ENCODE measurements at regions not wholly inside any gene's neighbourhood (a gene's known extent, or its start where the extent isn't known, plus 50 kb on each side); places are given as distances from the start of the nearest gene placed in this dataset.

DNA sequence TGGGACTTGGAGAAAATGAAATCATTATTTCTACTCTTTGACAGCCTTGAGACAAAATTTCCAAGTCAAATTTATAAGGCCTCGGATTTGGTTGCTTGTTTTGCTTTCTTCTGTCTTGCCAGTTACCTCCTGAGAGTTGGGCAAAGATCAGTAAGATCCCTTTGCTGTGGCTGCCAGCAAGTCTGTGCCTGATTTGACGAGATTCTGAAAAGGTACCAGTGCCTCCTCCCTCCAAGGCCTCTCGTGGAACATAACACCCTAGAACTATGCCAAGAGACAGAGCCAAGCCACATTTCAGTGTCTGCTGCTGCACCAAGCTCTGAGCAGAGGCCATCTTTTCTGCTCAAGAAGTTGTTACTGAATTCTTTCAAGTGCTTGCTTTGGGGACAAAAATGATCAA is 61.0 kb downstream of the GTPBP8 start:
- no peak for DNase-seq (ENCODE audit: low read depth in 2 of 2)

DNA sequence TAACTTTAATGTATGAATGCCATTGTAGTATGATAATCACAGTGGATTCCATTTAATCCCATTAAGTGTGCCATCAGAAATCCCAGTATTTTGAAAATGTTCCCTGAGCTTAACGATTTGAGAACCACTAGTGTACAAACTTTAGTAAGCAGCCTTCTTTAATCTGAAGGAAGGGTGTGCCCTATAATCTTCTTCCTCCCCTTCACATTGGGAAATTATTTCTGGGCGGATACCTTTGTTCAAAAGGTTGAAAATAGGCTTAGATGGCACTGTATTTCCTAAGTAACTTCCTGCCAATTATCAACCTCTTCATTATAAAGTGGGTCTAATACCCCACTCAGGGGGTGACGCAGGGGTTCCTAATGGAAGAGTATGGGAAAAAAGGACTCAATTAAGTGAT is 62.4 kb downstream of the GTPBP8 start:
- no peak for DNase-seq (ENCODE audit: low read depth in 2 of 2)

DNA sequence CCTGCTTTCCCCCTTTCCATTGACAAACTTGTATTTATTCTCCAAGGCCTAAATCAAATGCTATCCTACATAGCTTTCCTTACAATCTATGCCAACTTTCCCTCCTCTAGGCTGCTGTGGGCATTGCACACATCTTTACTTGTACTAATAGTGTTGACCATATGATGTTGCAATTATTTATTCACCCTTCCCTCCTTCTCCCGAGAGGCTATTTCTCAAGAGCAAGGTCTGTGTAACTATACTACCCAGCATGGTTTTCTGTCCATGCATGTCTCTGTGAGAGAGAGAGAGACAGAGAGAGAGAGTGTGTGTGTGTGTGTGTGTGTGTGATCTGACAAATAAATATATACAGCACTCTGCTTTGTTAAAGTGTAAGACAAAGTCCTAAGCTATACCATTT is 63.8 kb downstream of the GTPBP8 start:
- no peak for DNase-seq (ENCODE audit: low read depth in 2 of 2)

DNA sequence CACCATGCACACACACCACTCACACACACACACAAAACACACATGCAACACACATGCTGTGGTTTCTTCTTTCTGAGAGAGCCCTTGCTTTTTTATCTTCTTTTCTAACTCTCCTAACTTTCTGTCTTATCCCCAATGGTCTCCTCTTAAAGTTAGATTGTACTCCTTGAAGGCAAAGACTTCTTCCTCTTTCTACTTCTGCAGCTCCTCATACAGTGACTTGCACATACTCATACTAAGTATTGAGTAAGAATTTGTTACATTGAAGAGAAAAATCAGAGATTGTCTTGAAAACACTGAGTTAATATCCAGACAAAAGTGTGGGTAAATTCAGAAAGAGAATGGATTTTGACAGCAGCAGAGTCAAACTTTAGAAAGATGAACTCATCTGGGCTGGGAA is 64.4 kb downstream of the GTPBP8 start:
- DNase-seq (ENCODE audit: low read depth in 2 of 2) = no peak

DNA sequence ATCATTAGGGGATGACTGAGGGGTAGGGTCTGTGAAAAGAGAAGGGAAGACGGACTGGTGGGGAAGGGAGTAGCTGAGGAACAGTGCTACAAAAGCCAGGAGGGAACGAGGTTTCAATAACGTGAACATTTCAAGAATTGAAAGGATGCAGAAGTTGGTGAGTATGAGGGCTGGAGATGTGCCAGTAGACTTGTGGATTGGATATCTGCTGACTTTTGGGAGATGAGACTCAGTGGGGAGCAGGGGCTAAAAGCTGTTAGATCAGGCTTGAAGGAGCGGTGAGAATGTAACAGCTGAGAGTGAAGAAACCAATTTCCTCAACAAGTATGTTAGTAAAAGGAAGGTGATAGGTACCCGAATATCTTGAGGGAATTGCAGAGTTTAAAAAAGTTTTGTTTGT is 65.2 kb downstream of the GTPBP8 start:
- no peak for DNase-seq (ENCODE audit: low read depth in 2 of 2)

DNA sequence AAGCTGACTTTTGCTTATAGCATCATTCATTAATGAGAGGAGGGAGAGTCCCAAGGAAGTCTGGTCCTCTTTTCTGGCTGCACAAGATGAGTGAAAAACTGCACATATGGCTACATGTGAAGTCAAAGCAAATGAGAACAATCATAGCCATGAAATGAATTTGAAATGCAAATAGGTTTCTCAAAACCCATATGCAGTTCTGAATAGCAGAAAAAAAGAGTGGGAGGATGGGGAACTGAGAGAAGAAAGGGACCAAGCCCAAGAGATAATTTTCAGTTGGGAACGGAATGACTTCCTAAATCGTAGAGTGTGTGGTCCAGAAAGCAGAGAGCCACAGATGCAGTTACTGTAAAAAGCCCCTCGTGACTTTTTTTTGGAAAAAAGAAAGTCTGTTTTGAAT is 66.3 kb downstream of the GTPBP8 start:
- no peak for DNase-seq (ENCODE audit: low read depth in 2 of 2)

DNA sequence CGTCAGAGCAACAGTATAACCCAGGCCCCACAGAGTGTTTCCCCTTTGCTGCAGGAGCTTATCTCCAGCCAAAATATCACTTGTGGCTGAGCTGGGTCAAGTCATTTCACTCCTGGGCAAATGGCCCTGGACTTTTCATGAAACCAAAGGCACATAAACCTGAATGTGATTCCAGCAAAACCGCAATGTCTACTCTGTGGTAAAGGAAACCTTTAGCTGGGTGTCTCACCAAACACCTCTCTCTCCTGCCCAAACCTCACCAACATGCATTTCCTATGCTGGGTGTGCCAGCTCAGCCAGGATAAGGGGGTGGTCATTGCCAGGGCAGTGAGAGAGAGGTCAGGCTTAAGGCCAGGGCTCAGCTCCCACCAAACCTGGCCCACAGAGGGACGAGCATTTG is 67.4 kb downstream of the GTPBP8 start:
- DNase-seq (ENCODE audit: low read depth in 2 of 2) = no peak

DNA sequence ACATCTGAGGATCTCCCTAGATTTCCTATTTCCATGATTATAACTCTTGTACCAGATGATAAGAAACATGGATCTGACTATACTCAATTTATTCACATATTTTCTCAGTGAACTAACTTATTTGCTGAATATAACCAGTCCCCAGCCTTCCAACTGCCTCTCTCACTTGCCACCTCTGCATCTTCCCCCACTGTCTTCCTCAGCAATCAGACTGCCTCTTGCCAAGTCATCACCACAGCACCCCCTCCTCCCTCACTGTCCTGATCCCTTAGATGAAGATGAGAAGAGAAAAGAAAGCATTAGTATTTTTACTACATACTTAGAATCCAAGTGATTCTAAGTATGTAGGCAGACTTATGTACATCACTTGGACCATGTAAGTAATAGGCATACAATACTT is 71.9 kb downstream of the GTPBP8 start:
- no peak for DNase-seq (ENCODE audit: low read depth in 2 of 2)

DNA sequence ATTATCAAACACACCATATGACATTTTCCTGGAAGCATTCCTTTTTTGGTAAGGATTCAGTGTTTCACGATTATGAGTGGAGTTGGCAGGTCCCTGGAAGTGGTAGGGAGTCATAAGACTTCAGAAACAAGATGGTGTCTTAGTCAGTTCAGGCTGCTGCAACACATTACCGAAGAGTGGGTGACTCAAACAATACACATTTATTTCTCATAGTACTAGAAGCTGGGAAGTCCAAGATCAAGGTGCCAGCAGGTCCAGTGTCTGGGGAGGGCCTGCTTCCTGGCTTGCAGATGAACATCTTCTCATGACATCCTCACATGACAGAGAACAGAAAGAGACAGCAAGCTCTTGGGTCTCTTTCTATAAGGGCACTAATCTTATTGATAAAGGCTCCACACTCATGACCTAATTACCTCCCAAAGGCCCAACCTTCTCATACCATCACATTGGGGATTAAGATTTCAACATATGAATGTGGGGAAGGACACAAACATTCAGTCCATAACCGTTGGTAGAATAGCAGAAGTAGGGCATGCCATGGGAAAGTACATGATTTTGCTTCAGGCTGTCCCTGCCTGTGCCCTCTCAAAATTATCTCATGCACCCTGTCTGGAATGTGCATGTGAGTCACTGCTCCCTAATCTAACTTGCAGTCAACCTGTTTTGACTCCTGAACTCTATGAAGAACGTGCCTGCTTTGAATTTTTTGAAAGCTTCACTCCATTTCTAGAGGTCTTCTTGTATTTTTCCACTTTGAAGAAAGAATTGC is 72.5 kb downstream of the GTPBP8 start:
- DNase-seq (ENCODE audit: low read depth in 2 of 2) = no peak

DNA sequence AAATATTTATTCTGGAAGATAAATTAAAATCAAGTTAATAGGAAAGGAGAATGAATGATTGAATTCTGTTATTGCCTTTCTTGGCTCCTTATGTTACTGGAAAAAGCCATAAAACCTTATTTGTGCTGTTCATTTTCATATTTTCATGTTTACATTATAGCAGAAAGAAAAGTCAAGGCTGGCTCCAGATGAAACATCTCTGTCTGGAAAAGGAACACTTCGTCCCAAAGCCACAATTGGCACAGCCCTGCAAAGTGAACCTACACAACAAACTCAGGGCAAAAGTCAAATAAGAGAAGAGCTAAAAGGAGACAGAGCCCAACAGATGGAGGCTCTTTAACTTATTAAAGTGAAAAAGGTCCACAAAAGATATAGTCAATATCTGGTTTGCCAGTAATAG is 73.4 kb downstream of the GTPBP8 start:
- DNase-seq (ENCODE audit: low read depth in 2 of 2) = no peak

DNA sequence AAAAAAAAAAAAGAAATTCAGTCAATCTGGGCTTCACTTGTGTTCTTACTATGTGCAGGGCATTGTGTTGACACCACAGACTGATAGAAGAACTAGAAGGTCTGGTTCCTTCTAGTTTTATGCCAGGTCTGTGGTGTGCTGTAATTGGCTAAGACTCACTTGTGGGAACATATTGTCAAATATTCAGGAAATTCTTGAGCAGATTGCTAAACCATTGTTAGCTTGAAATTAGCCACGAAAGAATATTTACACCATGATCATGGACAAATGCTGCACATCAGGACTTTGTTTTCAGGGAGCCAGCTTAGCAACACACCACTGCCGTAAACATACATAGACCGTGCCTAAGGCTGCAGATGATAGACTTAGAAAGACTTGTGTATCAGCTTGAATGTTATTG is 74.6 kb downstream of the GTPBP8 start:
- DNase-seq (ENCODE audit: low read depth in 2 of 2) = no peak

DNA sequence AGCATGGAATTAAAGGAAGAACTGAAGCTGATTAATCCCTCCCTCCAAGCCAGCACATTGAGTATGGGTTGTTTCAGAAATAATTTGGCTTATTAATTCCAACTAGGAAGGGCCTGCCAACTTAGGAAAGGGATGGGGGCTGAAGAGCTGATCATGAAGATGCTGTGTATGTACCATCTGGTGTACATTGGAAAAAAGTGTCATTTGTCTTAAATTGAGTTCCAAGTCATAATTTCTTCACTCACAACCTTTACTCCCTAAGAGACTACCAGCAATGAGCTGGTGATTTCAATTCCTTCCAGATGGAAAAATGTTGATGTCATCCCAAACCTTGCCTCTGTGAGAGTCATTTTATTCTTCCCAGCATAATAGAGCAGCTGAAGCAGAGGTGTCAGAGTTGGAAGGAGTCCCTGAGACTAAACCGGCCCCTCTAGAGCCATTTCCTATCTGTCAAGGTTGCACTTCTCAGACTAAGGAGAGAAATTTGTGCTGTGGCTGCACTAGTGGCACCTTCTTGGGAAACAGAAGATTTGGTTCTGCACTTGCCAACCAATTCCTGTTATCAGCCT is 79.4 kb downstream of the GTPBP8 start:
- DNase-seq (ENCODE audit: low read depth in 2 of 2) = no peak

DNA sequence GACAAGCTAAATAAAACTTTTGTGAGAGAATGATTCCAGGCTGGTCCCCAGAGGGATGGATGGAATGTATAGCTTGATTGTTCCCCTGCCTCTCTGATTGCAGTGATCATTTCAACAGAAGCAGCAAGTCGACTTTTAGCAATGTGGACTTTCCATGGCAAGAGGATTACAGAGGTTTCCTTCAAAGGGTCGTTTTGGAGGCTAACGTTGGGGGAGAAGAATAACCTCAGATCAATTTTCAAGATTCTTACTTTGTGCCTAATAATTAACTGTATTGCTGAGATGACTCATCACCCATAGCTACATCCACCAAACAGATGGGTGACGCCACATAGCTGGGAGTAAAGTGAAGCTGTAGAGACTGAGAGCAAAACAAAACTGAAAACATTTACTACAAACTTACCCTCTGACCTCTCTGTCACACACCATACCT is 79.9 kb downstream of the GTPBP8 start:
- no peak for DNase-seq (ENCODE audit: low read depth in 2 of 2)

DNA sequence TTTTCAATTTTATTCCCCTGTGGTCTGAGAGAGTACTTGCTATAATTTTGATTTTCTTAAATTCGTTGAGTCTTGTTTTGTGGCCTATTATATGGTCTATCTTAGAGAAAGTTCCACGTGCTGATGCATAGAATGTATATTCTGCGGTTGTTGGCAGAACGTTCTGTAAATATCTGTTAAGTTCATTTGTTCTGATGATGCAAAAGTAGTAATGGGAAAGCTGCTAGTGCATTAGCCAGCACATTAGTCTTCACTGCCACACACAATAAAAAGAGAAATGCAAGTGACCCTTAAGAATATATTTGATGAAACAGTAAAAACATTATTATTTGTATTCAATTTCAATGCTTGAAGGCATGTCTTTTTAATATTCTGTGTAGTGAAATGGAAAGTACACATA is 84.8 kb downstream of the GTPBP8 start:
- no peak for DNase-seq (ENCODE audit: low read depth in 2 of 2)

DNA sequence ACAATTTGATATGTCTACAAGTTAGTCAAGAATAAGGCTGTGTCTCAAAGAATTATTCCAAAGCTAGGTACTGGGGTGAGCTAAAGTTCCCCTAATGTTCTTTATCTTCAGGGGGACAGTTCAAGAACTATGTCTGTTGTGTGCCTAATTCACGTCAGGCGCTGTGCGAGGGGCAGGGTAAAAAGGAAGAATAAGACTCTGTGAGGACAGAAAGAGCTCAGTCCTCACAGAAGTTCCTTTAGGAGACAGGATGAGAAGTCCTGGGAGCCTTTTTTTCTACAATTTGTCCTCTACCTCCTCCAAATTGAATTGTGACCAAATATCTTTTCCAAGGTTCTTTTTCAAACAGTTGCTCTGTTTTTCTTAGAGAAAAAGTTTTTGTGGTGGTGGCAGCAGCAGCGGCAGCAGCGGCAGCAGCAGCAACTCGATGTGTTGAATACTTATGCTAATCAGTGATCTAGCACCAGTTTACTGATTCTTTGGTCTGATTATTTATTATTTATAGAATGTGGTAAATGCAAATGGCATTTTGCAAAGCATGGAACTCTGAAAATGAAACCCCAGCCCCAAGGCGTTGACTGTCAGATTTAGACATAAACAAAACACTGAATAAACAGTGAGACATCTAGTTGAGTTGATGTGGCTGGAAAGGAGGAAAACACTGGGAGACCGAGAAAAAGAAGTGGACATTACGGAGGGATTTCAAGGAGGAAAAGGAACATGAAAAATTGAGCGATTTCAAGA is 88.6 kb downstream of the GTPBP8 start:
- DNase-seq (ENCODE audit: low read depth in 2 of 2) = no peak

DNA sequence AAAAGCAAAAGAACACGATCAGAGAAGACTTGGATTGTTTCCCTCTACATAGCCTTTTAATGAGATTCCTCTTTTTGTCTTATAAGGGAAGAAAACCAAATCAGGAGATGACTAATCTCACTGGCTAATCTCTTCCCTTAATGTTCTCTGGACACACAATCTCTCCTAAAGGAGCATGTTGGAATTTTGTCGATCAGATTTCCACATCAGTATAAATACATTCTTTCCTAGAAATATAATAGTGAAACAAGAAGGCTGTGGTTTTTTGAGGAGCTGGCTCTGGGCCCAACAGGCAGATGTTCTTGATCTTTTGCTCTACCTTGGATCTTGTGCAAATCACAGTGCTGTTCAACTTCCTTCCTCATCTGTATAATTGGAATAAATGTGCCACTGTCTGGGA is 94.0 kb downstream of the GTPBP8 start:
- DNase-seq (ENCODE audit: low read depth in 2 of 2) = no peak

DNA sequence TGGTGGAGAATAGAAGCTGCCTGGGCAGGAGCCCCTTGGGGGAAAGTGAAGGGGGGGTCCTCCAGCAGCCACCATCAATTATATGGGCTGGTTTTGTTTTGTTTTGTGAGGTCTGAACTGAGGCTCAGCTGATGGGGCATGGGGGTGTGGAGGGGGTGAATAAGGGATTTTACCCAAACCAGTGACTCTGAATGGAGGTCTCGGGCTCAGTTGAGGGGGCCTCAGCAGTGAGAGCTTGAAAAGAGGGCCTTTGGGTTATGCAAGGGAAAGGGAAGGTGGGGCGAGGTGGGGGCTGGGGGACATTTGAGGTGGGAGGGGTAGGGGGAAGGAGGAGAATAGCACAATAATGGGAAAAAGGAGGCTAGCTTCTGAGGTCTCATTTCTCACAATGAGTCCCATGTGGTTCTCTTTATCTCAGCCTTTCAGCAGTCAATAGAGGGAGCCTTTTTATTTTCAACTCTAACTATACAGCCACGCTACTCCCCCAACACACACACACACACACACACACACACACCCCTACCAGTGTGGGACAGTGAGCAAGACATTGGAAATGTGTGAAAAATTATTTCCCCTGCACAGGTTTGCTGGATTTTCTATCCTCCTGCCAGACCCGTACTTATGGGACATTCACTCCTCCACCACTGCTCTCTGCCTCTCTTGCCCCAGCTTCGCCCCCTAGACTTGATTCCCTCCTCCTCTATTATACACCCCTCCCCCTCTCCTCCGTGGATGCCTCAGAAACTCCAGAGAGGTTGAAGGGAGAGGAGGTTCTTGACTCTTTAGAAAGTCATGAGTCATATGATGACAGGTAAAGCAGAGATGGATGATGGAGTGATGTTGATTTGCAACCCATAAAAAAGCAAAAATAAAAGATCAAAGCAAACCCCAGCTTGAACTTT is 96.0 kb downstream of the GTPBP8 start:
- no peak for DNase-seq (ENCODE audit: low read depth in 2 of 2)

DNA sequence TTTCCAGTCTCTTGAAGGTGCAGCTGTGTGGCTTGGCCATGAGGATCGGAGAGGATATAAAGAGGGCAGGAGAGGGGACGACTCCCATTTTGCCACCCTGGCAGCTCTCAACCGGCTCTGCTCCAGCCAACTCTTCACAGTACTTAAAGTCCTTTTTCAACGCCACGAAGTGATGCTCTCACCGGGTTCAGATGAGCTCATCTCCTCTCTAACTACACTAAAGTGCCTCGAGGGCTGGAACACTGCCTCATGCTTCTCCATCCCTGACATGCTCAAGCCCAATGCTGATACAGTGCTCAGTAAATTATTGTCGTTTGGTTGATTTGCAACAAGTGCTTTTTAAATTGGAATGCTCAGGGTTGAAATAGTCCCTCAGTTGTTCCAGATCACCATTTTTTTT is 97.8 kb downstream of the GTPBP8 start:
- no peak for DNase-seq (ENCODE audit: low read depth in 2 of 2)

DNA sequence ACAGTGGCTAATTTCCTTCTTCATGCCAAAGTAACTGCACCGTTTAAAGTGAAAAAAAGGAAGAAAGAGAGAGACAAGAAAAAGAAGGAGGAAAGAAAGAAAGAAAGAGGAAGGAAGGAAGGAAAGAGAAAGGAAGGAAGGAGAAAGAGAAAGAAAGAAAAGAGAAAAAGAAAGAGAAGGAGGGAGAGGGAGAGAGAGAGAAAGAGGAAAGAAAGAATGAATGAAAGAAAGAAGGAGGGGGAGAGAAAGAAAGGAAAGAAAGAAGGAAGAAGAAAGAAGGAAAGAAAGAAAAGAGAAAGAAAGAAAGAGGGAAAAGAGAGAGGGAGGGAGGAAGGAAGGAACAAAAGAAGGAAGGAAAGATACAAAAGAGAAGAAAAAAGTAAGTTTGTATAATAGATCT is 100.6 kb downstream of the GTPBP8 start:
- DNase-seq (ENCODE audit: low read depth in 2 of 2) = no peak

DNA sequence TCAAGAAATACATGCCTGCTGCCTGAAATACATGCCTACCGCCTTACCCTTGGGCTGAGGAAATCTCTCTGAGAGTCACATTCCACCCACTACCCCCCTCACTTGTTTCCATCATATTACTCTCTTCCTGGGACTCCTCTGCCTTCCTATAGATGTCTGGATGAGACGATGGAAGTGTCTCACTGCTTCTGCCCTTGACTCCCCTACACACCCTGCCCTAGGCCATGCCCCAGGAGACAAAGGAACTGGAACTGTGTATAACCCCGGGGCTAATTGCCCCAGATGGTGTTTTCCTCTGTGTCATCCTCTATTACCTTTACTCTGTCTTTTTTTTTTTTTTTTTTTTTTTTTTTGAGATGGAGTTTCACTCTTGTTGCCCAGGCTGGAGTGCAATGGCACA is 102.0 kb downstream of the GTPBP8 start:
- DNase-seq (ENCODE audit: low read depth in 2 of 2) = no peak

DNA sequence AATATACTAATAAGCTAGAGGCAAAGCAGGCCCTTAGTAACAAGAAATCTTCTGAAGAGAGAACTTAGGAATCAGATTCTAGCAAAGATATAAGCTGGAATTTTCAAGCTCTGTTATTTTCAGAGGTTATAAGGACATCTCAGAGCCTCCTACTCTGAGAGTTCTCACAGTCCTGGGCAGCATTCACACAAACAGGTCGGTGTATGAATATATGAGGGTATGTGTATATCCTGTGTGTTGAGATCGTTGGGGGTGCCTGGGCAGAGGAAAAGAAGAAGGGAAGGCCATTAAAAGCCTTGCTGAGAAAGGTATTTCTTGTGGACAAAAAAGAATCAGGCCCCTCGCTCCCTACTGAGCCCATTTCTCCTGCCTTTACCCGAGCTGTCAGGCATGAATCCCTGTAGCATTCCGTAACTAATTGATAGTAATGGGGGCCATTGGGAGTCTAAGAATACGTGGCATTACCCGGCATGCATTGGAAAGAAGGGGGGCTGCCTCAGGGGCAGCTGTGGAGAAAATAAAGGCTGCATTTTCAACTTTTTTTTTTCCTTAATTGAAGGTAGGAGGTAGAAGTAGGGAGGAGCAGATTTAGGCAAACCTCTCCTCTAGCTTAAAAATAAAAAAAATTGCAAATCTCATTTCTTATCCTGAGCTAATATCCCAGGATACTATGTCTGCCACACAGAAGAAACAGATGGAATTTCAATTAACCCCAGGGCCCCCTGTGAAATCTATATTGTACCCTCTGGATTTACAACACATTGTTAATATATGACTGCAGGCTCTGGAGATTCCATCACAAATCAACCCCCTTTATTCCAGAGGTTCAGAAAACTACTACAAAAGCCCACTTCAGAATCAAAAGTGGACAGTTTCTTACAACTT is 103.8 kb downstream of the GTPBP8 start:
- DNase-seq (ENCODE audit: low read depth in 2 of 2) = no peak

Data from stimulated activated CD8-positive, alpha-beta memory T cell treated with anti-CD3 and anti-CD28 coated beads, Interleukin-15, amount 100 ng/mL, for 48 hours (primary cell).